ENCODE measurements at regions not wholly inside any gene's neighbourhood (a gene's known extent, or its start where the extent isn't known, plus 50 kb on each side); places are given as distances from the start of the nearest gene placed in this dataset.

DNA sequence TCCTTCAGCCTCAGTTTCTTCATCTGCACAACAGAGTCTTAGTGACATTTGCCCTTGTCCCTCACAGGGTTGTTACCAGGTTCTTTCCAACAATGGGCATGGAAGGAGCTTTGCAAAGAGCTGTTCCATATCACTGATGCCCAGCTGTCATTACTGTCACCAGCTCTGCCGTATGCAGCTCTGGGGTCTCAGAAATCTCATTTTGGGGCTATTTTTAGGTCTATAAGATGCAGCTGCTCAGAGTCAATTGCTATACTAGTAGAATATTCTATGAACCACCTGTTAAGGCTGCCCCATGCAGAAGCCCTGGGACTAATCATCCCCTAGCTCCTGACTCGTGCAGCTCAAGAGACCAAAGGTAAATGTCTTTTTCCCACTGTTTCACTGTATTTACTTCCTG is 105.1 kb upstream of the TNPO1 start:
- Histone ChIP-seq H3K27ac (ENCODE audit: low read depth, low read length, poor library complexity, severe bottlenecking) (no peak overlapping the region), H3K27me3 (ENCODE audit: insufficient read depth, low read length) (peaks cover 3% of the 10 kb centered on the region; the same call in 1 of the 2 replicates), H3K9ac (ENCODE audit: low read length) (no peak overlapping the region), H3K36me3 (ENCODE audit: insufficient read depth, low read length) (no peaks in the 10 kb centered on the region), H3F3A (ENCODE audit: insufficient read depth, low read length) (no peaks in the 10 kb centered on the region), H2AFZ (ENCODE audit: low read length) (no peak overlapping the region), H3K79me2 (ENCODE audit: insufficient read depth, low read length) (no peaks in the 10 kb centered on the region), H3K4me1 (ENCODE audit: insufficient read depth, low read length, severe bottlenecking) (no peaks in the 10 kb centered on the region), H3K4me3 (ENCODE audit: low read depth, low read length, poor library complexity, severe bottlenecking) (no peak overlapping the region), H3K9me2 (ENCODE audit: low read depth, low read length) (no peaks in the 10 kb centered on the region), H3K4me2 (ENCODE audit: low read length) (no peak overlapping the region), H4K20me1 (ENCODE audit: insufficient read depth, low read length) (no peaks in the 10 kb centered on the region), H3K9me3 (ENCODE audit: low read length) (no peaks in the 10 kb centered on the region)
- no peak for TF ChIP-seq EZH2 (IDR thresholded peaks at IDR 0.05; ENCODE audit: borderline replicate concordance, low read length)
- TF ChIP-seq CTCF (IDR thresholded peaks at IDR 0.05; ENCODE audit: low read length) = no peak

DNA sequence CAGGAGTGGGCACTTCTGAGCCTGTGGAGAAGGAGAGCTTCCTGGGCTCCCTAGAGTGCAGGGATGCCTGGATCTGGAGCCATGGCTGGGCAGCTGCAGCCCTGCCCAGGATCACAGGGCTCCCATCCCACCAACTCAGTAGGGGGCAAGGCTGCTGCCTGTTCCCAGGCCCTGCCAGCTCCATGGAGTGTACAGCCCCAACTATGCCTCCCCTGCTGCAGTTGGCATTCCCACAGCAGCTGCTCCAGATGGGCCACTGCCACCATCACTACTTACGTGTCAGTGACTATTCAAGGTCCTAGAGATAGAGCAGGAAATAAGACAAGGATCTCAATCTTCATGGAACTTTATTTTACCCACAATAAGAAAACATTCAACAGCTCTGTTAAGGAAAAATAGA is 107.1 kb upstream of the TNPO1 start:
- Histone ChIP-seq H3K27me3 (ENCODE audit: insufficient read depth, low read length) (peaks cover 3% of the 10 kb centered on the region; the same call in 1 of the 2 replicates), H3K27ac (ENCODE audit: low read depth, low read length, poor library complexity, severe bottlenecking) (no peak overlapping the region), H3K4me1 (ENCODE audit: insufficient read depth, low read length, severe bottlenecking) (no peaks in the 10 kb centered on the region), H3K9me3 (ENCODE audit: low read length) (no peaks in the 10 kb centered on the region), H3K4me3 (ENCODE audit: low read depth, low read length, poor library complexity, severe bottlenecking) (no peak overlapping the region), H4K20me1 (ENCODE audit: insufficient read depth, low read length) (no peaks in the 10 kb centered on the region), H3K9me2 (ENCODE audit: low read depth, low read length) (no peaks in the 10 kb centered on the region), H3K9ac (ENCODE audit: low read length) (no peak overlapping the region), H3K36me3 (ENCODE audit: insufficient read depth, low read length) (no peaks in the 10 kb centered on the region), H2AFZ (ENCODE audit: low read length) (no peak overlapping the region), H3K4me2 (ENCODE audit: low read length) (no peak overlapping the region), H3K79me2 (ENCODE audit: insufficient read depth, low read length) (no peaks in the 10 kb centered on the region), H3F3A (ENCODE audit: insufficient read depth, low read length) (no peaks in the 10 kb centered on the region)
- TF ChIP-seq EZH2 (IDR thresholded peaks at IDR 0.05; ENCODE audit: borderline replicate concordance, low read length) (no peak), CTCF (IDR thresholded peaks at IDR 0.05; ENCODE audit: low read length) (no peak)

DNA sequence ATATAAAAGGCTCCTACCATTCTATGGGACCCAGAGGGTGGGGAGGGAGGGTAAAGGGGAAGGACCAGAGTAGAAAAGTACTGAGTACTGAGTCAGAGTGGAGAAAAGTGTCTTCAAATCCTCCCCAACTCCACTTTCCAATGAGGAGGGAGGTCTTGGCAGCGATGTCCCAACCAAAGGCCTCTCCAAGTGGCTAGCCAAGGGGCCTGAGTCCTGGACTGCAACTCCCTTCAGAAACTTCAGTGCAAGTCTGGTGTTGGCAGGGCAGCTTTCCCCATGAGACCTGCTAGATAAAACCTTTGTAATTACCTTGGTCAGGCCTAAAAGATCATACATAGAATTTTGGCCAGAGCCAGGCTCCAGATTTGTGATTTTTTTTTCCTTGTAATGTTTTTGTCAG is 111.3 kb upstream of the TNPO1 start:
- Histone ChIP-seq H3K9me2 (ENCODE audit: low read depth, low read length) (no peaks in the 10 kb centered on the region), H2AFZ (ENCODE audit: low read length) (no peak overlapping the region), H3K4me1 (ENCODE audit: insufficient read depth, low read length, severe bottlenecking) (no peaks in the 10 kb centered on the region), H3K27me3 (ENCODE audit: insufficient read depth, low read length) (peaks cover 3% of the 10 kb centered on the region; the same call in 1 of the 2 replicates), H3K27ac (ENCODE audit: low read depth, low read length, poor library complexity, severe bottlenecking) (no peak overlapping the region), H3K36me3 (ENCODE audit: insufficient read depth, low read length) (no peaks in the 10 kb centered on the region), H3K4me2 (ENCODE audit: low read length) (no peak overlapping the region), H3K79me2 (ENCODE audit: insufficient read depth, low read length) (no peaks in the 10 kb centered on the region), H3K9ac (ENCODE audit: low read length) (no peak overlapping the region), H3K4me3 (ENCODE audit: low read depth, low read length, poor library complexity, severe bottlenecking) (no peak overlapping the region), H3F3A (ENCODE audit: insufficient read depth, low read length) (no peaks in the 10 kb centered on the region), H4K20me1 (ENCODE audit: insufficient read depth, low read length) (no peaks in the 10 kb centered on the region), H3K9me3 (ENCODE audit: low read length) (no peaks in the 10 kb centered on the region)
- no peak for TF ChIP-seq EZH2 (IDR thresholded peaks at IDR 0.05; ENCODE audit: borderline replicate concordance, low read length)
- TF ChIP-seq CTCF (IDR thresholded peaks at IDR 0.05; ENCODE audit: low read length) = no peak

Measured in OCI-LY1 (cell line).